HG03558 (cell line): ENCODE measurements at regions not wholly inside any gene's neighbourhood (a gene's known extent, or its start where the extent isn't known, plus 50 kb on each side); places are given as distances from the start of the nearest gene placed in this dataset.
"Not testable (repeated sequence)": the region's sequence is repeated elsewhere in the genome, so short reads cannot be mapped to it uniquely, and the experiment has no call there.

Experiments
- ATAC-seq: cut with Tn5 transposase; IDR thresholded peaks from one replicate; pipeline ENCODE4 v1.9.1; 2021; ENCODE audit warnings: moderate number of reproducible peaks; ENCODE audit not compliant: unreplicated experiment; ENCODE audit errors: extremely low read depth

- no peak for ATAC-seq
These were observed 324.1 kb upstream of the GRAMD2B start for GRCh38 chr5:126099077-126099476.

GRCh38 chr5:126100767-126101166, 322.4 kb upstream of the GRAMD2B start:
- ATAC-seq: no peak

GRCh38 chr5:126101901-126102300, 321.3 kb upstream of the GRAMD2B start:
- no peak for ATAC-seq

- ATAC-seq: no peak
These were observed 320.2 kb upstream of the GRAMD2B start for GRCh38 chr5:126103050-126103449.

GRCh38 chr5:126103868-126104267, 319.3 kb upstream of the GRAMD2B start:
- ATAC-seq: no peak

GRCh38 chr5:126104341-126104740, 318.9 kb upstream of the GRAMD2B start:
- no peak for ATAC-seq

GRCh38 chr5:126104951-126105350, 318.3 kb upstream of the GRAMD2B start:
- no peak for ATAC-seq

GRCh38 chr5:126106029-126106428, 317.2 kb upstream of the GRAMD2B start:
- ATAC-seq: no peak

- no peak for ATAC-seq
These were observed 315.8 kb upstream of the GRAMD2B start for GRCh38 chr5:126107381-126107780.

- no peak for ATAC-seq
These were observed 314.7 kb upstream of the GRAMD2B start for GRCh38 chr5:126108470-126108869.

- ATAC-seq: no peak
These were observed 308.1 kb upstream of the GRAMD2B start for GRCh38 chr5:126115059-126115629.

GRCh38 chr5:126117044-126117443, 306.2 kb upstream of the GRAMD2B start:
- ATAC-seq: no peak

GRCh38 chr5:126119887-126120442, 303.2 kb upstream of the GRAMD2B start:
- no peak for ATAC-seq

- ATAC-seq: no peak
These were observed 302.3 kb upstream of the GRAMD2B start for GRCh38 chr5:126120939-126121338.

- no peak for ATAC-seq
These were observed 300.3 kb upstream of the GRAMD2B start for GRCh38 chr5:126122942-126123341.

GRCh38 chr5:126124706-126125345, 298.4 kb upstream of the GRAMD2B start:
- no peak for ATAC-seq

GRCh38 chr5:126125407-126125806, 297.8 kb upstream of the GRAMD2B start:
- no peak for ATAC-seq

GRCh38 chr5:126126574-126126973, 296.6 kb upstream of the GRAMD2B start:
- ATAC-seq: no peak

- ATAC-seq: not testable (repeated sequence)
These were observed 295.8 kb upstream of the GRAMD2B start for GRCh38 chr5:126127371-126127770.

GRCh38 chr5:126129431-126129830, 293.8 kb upstream of the GRAMD2B start:
- ATAC-seq: no peak

- no peak for ATAC-seq
These were observed 289.8 kb upstream of the GRAMD2B start for GRCh38 chr5:126133424-126133823.

GRCh38 chr5:126137891-126138280, 285.3 kb upstream of the GRAMD2B start:
- ATAC-seq: no peak
